NK-92 (cell line): ENCODE measurements at regions not wholly inside any gene's neighbourhood (a gene's known extent, or its start where the extent isn't known, plus 50 kb on each side); places are given as distances from the start of the nearest gene placed in this dataset.
"Not testable (repeated sequence)": the region's sequence is repeated elsewhere in the genome, so short reads cannot be mapped to it uniquely, and the experiment has no call there.

ENCODE experiments used
- DNase-seq: peaks from one replicate; lab custom pipeline; 2025; ENCODE audit not compliant: unreplicated experiment; lab: John Stamatoyannopoulos, UW

- DNase-seq: no peak
Measured at GRCh38 chr2:57669570-57669969, 377.0 kb upstream of the VRK2 start.

GRCh38 chr2:57674025-57674424 lies 372.6 kb upstream of the VRK2 start:
- DNase-seq: no peak

- DNase-seq: no peak
Measured at GRCh38 chr2:57674743-57675142, 371.9 kb upstream of the VRK2 start.

GRCh38 chr2:57677296-57677695 lies 369.3 kb upstream of the VRK2 start:
- no peak for DNase-seq

GRCh38 chr2:57681650-57682049 lies 365.0 kb upstream of the VRK2 start:
- DNase-seq: no peak

GRCh38 chr2:57685032-57685431 lies 361.6 kb upstream of the VRK2 start:
- no peak for DNase-seq

GRCh38 chr2:57692395-57692794 lies 354.2 kb upstream of the VRK2 start:
- no peak for DNase-seq

- DNase-seq: no peak
Measured at GRCh38 chr2:57693177-57693576, 353.4 kb upstream of the VRK2 start.

- DNase-seq: no peak
Measured at GRCh38 chr2:57693965-57694364, 352.6 kb upstream of the VRK2 start.

GRCh38 chr2:57696016-57696415 lies 350.6 kb upstream of the VRK2 start:
- DNase-seq: no peak

GRCh38 chr2:57698392-57698791 lies 348.2 kb upstream of the VRK2 start:
- no peak for DNase-seq

- no peak for DNase-seq
Measured at GRCh38 chr2:57698935-57699449, 347.6 kb upstream of the VRK2 start.

- no peak for DNase-seq
Measured at GRCh38 chr2:57701391-57701791, 345.2 kb upstream of the VRK2 start.

- no peak for DNase-seq
Measured at GRCh38 chr2:57703407-57703806, 343.2 kb upstream of the VRK2 start.

- not testable (repeated sequence) for DNase-seq
Measured at GRCh38 chr2:57707794-57708193, 338.8 kb upstream of the VRK2 start.

GRCh38 chr2:57711991-57712390 lies 334.6 kb upstream of the VRK2 start:
- no peak for DNase-seq

GRCh38 chr2:57720728-57721627 lies 325.6 kb upstream of the VRK2 start:
- DNase-seq: no peak

- no peak for DNase-seq
Measured at GRCh38 chr2:57725337-57725947, 321.2 kb upstream of the VRK2 start.

GRCh38 chr2:57726294-57726693 lies 320.3 kb upstream of the VRK2 start:
- no peak for DNase-seq

GRCh38 chr2:57728691-57729090 lies 317.9 kb upstream of the VRK2 start:
- no peak for DNase-seq

- DNase-seq: no peak
Measured at GRCh38 chr2:57733956-57734355, 312.6 kb upstream of the VRK2 start.

GRCh38 chr2:57740891-57741290 lies 305.7 kb upstream of the VRK2 start:
- no peak for DNase-seq
